NOMO-1 (cell line): ENCODE measurements at regions not wholly inside any gene's neighbourhood (a gene's known extent, or its start where the extent isn't known, plus 50 kb on each side); places are given as distances from the start of the nearest gene placed in this dataset.
"Not testable (repeated sequence)": the region's sequence is repeated elsewhere in the genome, so short reads cannot be mapped to it uniquely, and the experiment has no call there.

Experiments used
- DNase-seq, 2 experiments: peaks; one replicate each; lab custom pipeline; 2025; ENCODE audit not compliant: unreplicated experiment in 2 of 2; lab: John Stamatoyannopoulos, UW

GRCh38 chr5:100066020-100066419 lies 469.2 kb upstream of the FAM174A start:
- not testable (repeated sequence) for DNase-seq

- no peak for DNase-seq
These were observed 491.7 kb upstream of the FAM174A start for GRCh38 chr5:100043475-100043874.

- DNase-seq, result no peak
These were observed 508.6 kb upstream of the FAM174A start for GRCh38 chr5:100026606-100027005.

DNA sequence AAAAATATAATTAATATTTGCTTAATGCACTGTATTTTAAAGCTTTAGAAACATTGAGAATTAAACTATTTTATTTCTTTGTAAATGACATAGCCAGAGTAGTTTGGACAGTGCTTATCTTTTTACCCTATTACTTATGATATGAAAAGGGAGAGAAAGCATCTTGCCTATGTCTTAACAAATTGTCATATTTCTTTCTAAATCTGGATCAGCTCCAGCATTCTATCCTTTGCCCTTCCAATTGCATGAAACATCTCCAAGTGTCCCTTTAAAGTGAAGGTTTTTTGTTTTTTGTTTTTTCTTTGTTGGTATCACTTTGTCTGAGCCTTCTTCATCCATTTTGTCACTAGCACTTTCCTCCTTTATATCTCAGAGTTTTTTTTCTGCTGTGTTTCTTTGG lies 511.6 kb upstream of the FAM174A start:
- DNase-seq, result no peak

DNA sequence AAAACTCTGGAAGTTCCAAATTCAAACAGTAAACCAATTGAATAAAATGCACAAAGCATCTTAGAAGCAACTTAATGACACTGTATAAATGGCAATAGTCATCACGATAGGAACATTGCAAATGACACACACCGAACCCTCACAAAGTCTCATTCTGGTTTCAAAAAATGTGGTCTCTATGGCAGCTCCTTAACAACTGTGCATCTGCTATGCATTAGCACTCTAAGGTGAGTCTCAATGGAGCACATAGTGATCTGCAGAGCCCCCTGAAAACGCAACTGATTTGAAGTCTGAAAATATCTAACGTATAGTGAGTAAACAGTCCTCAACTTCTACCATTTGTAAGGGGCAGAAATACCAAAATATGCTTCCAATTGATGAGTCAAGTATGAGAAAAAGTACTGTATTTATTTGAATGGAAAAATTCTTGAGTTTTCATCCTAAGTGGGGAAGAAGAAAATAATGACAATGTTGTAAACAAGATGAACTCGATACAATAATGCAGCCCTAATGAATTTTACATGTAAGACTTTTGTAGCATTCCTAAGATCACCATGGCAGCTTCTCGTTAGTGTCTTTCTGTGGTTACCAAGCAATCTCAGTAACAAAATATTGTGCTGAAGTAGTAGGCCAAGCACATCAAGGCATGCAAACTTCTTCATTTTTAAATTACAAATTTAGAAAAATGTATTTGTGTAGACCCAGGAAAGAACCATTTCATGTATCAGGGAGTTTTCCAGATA lies 517.5 kb upstream of the FAM174A start:
- no peak for DNase-seq

DNA sequence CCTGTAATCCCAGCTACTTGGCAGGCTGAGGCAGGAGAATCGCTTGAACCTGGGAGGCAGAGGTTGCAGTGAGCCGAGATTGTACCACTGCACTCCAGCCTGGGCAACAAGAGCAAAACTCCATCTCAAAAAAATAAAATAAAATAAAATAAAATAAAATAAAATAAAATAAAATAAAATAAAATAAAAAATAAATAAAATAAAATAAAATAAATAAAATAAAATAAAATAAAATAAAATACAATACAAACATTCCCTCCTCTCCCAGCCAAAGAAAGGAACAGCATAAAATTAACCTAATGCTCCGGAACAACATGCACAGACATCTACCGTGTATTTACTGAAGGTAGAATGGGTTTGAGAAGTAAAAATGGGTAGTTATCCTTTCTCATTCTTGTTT lies 521.9 kb upstream of the FAM174A start:
- DNase-seq, result not testable (repeated sequence)

- DNase-seq, result not testable (repeated sequence)
These were observed 524.0 kb upstream of the FAM174A start for GRCh38 chr5:100011160-100011559.

GRCh38 chr5:100004969-100005368 lies 530.2 kb upstream of the FAM174A start:
- DNase-seq, result no peak

- DNase-seq, result no peak
These were observed 536.9 kb upstream of the FAM174A start for GRCh38 chr5:99998319-99998718.

GRCh38 chr5:99995407-99995806 lies 539.8 kb upstream of the FAM174A start:
- DNase-seq, result no peak

- DNase-seq, result no peak
These were observed 561.4 kb upstream of the FAM174A start for GRCh38 chr5:99973779-99974178.

- no peak for DNase-seq
These were observed 579.2 kb upstream of the FAM174A start for GRCh38 chr5:99955962-99956361.

DNA sequence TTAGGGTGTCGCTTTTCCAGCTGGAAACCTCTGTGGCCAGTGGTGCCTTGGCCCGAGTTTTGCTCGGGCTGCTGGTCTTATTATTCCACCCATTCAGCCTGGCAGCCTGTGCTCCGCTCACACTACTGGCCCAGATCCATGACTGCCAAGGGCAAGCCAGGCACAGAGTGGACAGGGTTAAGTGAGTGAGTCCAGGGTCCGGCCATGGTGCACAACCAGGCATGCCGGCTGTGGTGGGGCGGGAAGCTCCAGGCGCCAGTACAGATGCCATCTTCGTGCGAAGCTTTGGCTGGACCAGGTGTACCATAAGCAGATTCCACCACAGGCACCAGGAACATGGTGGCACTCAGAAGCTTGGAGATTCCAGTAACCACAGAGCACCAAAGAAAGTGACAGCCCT lies 580.2 kb upstream of the FAM174A start:
- no peak for DNase-seq

DNA sequence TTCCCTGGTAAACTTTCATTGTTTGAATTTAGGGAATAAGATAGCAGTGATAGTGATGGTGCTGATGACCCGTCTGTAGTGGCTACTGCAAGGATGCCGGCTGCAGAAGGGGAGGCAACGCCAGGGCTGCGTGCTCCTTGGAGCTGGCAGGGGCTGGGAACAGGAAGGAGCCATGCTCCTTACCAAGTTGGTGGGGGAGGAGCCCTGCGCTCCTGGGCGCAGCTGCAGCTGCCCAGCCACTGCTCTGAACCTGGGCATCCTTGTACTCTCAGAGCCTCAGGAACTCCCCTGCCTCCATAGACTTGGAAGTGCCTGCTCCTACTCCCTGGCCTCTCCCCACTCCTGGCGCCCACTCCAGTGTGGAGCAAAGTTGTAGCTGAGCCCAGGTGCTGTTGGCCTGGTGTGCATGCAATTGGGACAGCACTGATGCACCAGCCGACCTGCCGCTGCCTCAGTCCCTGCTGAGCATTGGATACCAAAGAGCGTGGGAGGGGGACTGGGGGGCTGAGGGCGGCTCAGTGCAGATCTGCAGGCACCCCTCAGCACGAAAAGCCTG lies 585.1 kb upstream of the FAM174A start:
- DNase-seq, result no peak

GRCh38 chr5:99949361-99949760 lies 585.8 kb upstream of the FAM174A start:
- no peak for DNase-seq

DNA sequence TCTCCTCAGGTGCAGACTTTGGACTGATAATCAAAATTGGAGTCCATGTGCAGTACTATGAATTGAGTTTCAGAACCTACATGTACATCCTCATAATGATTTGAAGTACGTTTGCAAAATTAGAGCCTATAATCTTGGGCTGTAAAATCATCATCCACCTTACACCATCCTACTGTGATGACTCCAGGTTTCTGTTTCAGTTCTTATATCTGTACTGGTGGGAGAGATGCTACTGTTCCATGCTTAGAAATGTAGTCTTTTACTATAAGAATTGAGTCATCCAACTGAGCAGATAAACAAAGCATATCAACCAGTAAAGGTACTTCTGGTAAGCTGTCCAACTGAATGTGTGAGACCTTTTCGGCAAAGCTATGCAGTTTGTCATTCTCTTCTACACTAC lies 586.3 kb upstream of the FAM174A start:
- no peak for DNase-seq

- DNase-seq, result no peak
These were observed 589.4 kb upstream of the FAM174A start for GRCh38 chr5:99945478-99946442.

DNA sequence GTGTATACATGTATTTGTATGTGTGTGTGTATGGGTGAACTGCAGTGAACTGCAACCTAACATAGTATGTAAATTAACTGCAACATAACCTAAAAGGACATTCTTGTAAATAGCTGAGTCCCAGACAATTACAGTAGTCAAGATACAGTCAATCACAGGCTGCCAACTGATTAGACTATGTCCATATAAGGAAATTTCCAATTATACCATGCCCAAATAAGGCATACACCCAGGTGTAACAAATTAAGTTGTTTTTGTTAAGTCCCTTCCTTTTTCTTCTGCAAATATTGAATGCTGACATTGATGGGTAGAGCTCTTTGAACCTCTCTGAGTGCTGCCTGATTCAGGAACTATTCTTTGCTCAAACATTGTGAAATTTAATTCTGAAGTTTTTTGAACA lies 594.6 kb upstream of the FAM174A start:
- DNase-seq, result no peak

GRCh38 chr5:99936911-99937310 lies 598.3 kb upstream of the FAM174A start:
- DNase-seq, result no peak

DNA sequence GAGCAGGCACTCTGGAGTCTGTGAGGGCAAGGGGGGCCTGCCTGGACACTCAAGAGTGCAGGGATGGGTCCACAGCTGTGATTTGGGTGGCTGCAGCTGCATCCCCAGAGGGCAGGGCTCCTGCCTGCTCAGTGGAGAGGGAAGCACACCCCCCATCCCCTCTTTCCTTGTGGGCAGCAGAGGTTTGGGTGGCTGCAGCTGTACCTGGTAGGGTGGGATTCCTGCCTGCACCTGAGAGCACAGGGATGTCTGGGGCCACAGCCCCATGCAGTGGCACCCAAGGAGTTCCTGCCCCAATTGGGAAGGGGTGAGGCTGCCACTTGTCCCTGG lies 605.4 kb upstream of the FAM174A start:
- no peak for DNase-seq

- DNase-seq, result no peak
These were observed 605.9 kb upstream of the FAM174A start for GRCh38 chr5:99929067-99929805.
